K562 (cell line): ENCODE measurements at regions not wholly inside any gene's neighbourhood (a gene's known extent, or its start where the extent isn't known, plus 50 kb on each side); places are given as distances from the start of the nearest gene placed in this dataset.

Source experiments
- KLF10 ChIP-seq: fragments of 250-450 bp; sonication (Bioruptor Pico); IDR thresholded peaks from 2 replicates; pipeline ENCODE4 v1.6.1; 2021; ENCODE audit warnings: matching md5 sums
- RBM15 ChIP-seq: fragments of 200-400 bp; formaldehyde crosslinking; IDR thresholded peaks from 2 replicates; pipeline ENCODE4 v1.6.1; 2018; ENCODE audit warnings: mild to moderate bottlenecking, low read length, moderate library complexity; ENCODE audit not compliant: insufficient read depth
- ZNF133 ChIP-seq: fragments of 250-450 bp; sonication (Bioruptor Pico); IDR thresholded peaks from 2 replicates; pipeline ENCODE4 v1.4.0; 2020; ENCODE audit warnings: mild to moderate bottlenecking
- ZNF175 ChIP-seq: fragments of 200-800 bp; sonication (Bioruptor generic); IDR thresholded peaks from 2 replicates; pipeline ENCODE4 v1.6.1; 2016; ENCODE audit warnings: low read depth, mild to moderate bottlenecking, missing genetic modification characterization, missing compliant biosample characterization
- ZNF280B ChIP-seq: fragments of 250-450 bp; sonication (Bioruptor Pico); IDR thresholded peaks from 2 replicates; pipeline ENCODE4 v1.5.1; 2021; ENCODE audit warnings: mild to moderate bottlenecking
- TF ChIP-seq, protein P1 (sequence below), 2 experiments: fragments of 450-650 bp; IDR thresholded peaks; 2 replicates each; pipeline ENCODE4 v1.6.1; 2016; ENCODE audit warnings: mild to moderate bottlenecking in 2 of 2, borderline replicate concordance in 1 of 2, low read depth in 1 of 2, moderate library complexity in 1 of 2

DNA sequence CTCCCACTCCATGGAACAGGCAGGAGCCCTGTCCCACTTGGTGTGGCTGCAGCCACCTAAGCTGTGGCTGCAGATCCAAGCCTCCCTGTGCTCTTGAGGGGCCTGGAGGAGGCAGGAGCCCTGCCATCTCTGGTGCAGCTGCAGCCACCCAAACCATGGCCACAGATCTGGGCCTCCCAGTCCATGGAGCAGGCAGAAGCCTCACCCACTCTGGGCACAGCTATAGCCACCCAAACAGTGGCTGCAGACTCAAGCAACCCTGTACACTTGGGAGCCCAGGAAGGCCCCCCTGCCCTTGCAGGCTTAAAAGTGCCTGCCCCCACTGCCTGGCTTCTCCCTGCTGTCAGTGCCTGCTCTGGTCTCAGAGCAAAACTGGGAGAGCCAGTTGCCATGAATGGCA is 320.3 kb downstream of the RFPL4B start (continued):
- TF ChIP-seq, protein P1, sequence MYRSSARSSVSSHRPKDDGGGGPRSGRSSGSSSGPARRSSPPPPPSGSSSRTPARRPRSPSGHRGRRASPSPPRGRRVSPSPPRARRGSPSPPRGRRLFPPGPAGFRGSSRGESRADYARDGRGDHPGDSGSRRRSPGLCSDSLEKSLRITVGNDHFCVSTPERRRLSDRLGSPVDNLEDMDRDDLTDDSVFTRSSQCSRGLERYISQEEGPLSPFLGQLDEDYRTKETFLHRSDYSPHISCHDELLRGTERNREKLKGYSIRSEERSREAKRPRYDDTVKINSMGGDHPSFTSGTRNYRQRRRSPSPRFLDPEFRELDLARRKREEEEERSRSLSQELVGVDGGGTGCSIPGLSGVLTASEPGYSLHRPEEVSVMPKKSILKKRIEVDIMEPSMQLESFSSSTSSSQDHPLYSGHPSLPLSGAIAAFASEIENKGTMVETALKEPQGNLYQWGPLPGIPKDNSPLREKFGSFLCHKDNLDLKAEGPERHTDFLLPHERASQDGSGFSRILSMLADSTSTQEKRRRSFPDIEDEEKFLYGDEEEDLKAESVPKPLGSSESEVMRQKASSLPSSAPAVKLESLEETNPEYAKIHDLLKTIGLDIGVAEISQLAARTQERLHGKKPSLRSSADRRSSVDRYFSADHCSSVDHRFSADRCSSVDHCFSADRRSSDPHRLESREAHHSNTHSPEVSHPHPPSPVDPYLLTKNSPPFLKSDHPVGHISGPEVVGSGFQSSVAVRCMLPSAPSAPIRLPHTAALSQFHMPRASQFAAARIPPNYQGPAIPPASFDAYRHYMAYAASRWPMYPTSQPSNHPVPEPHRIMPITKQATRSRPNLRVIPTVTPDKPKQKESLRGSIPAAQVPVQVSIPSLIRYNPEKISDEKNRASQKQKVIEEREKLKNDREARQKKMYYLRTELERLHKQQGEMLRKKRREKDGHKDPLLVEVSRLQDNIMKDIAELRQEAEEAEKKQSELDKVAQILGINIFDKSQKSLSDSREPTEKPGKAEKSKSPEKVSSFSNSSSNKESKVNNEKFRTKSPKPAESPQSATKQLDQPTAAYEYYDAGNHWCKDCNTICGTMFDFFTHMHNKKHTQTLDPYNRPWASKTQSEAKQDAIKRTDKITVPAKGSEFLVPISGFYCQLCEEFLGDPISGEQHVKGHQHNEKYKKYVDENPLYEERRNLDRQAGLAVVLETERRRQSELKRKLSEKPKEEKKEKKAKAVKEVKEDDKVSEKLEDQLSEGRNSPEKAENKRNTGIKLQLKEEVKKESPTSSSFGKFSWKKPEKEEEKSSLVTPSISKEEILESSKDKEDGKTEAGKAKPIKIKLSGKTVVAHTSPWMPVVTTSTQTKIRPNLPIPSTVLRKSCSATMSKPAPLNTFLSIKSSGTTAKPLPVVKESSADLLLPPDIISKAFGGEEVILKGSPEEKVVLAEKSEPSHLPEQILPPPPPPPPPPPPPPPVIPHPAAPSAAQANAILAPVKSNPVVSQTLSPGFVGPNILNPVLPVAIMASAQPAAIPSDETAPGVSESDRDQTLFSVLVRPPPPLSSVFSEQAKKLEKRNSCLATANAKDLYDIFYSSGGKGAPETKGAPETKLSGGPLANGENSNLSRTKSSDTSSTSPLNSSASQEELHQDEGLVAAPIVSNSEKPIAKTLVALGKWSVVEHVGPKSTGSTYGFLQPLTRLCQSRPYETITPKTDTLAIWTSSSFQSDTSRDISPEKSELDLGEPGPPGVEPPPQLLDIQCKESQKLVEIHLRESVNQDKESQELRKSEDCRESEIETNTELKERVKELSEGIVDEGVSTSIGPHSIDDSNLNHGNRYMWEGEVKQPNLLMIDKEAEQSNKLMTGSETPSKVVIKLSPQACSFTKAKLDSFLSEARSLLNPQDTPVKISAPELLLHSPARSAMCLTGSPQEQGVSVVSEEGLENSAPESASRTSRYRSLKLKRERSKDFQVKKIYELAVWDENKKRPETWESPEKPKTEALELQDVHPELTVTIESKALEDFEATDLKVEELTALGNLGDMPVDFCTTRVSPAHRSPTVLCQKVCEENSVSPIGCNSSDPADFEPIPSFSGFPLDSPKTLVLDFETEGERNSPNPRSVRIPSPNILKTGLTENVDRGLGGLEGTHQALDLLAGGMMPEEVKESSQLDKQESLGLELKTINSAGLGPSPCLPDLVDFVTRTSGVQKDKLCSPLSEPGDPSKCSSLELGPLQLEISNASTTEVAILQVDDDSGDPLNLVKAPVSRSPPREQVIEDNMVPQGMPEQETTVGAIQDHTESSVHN (IDR thresholded peaks at IDR 0.05; ENCODE audit: borderline replicate concordance in 1 of 2, low read depth in 1 of 2), result no peak
- no peak for TF ChIP-seq ZNF175 (CRISPR knock-in tag)
- no peak for TF ChIP-seq RBM15
- no peak for TF ChIP-seq KLF10 (CRISPR knock-in tag)
- TF ChIP-seq ZNF133, result no peak
- no peak for TF ChIP-seq ZNF280B (CRISPR knock-in tag)
